ENCODE measurements at regions not wholly inside any gene's neighbourhood (a gene's known extent, or its start where the extent isn't known, plus 50 kb on each side); places are given as distances from the start of the nearest gene placed in this dataset.
"Not testable (repeated sequence)": the region's sequence is repeated elsewhere in the genome, so short reads cannot be mapped to it uniquely, and the experiment has no call there.

GRCh38 chr20:53818457-53819177 is 225.0 kb upstream of the ZNF217 start:
- no peak for TF ChIP-seq CTCF (IDR thresholded peaks at IDR 0.05; ENCODE audit: insufficient read depth, missing control alignments)
- FAIRE-seq (no peak), DNase-seq (ENCODE audit: insufficient read length, low spot score) (no peak)

- not testable (repeated sequence) for FAIRE-seq; DNase-seq (ENCODE audit: insufficient read length, low spot score)
Observed at GRCh38 chr20:53817513-53817912, 223.9 kb upstream of the ZNF217 start.

- DNase-seq (ENCODE audit: insufficient read length, low spot score), result no peak
- TF ChIP-seq CTCF (IDR thresholded peaks at IDR 0.05; ENCODE audit: insufficient read depth, missing control alignments), result no peak
- FAIRE-seq, result no peak
Observed at GRCh38 chr20:53816872-53817398, 223.3 kb upstream of the ZNF217 start.

DNA sequence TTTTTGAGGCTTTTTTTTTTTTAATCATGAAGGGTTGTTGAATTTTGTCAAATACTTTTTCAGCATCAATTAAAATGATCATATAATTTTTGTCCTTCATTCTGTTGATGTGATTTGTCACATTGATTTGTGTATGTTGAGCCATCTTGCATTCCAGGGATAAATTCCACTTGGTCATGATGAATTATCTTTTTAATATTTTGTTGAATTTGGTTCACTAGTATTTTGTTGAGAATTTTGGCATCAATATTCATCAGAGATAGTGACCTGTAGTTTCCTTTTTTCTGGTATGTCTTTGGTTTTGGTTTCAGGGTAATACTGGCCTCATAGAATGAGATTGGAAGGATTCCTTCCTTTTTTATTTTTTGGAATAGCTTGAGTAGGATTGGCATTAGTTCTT is 221.9 kb upstream of the ZNF217 start:
- FAIRE-seq (no peak), DNase-seq (ENCODE audit: insufficient read length, low spot score) (no peak)
- no peak for TF ChIP-seq CTCF (IDR thresholded peaks at IDR 0.05; ENCODE audit: insufficient read depth, missing control alignments)

DNA sequence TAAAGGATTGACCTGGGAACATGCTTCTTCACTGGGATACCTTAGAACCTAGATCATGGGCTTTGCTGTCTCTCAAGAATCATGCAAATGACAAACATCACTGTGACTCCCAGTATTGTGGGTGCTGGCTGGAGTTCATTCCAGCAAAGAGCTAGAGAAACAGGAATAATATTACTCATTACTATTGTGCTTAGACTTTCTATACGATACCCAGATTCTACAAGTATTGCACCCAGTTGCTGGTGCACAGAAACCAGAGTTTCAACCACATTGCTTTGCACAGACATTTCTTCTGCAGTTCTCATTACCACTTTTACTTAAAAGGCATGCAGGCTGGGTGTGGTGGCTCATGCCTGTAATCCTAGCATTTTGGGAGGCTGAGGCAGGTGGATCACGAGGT is 220.4 kb upstream of the ZNF217 start:
- DNase-seq (ENCODE audit: insufficient read length, low spot score) (no peak), FAIRE-seq (no peak)
- no peak for TF ChIP-seq CTCF (IDR thresholded peaks at IDR 0.05; ENCODE audit: insufficient read depth, missing control alignments)

- FAIRE-seq (no peak), DNase-seq (ENCODE audit: insufficient read length, low spot score) (no peak)
- TF ChIP-seq CTCF (IDR thresholded peaks at IDR 0.05; ENCODE audit: insufficient read depth, missing control alignments), result no peak
Observed at GRCh38 chr20:53813636-53814035, 220.0 kb upstream of the ZNF217 start.

DNA sequence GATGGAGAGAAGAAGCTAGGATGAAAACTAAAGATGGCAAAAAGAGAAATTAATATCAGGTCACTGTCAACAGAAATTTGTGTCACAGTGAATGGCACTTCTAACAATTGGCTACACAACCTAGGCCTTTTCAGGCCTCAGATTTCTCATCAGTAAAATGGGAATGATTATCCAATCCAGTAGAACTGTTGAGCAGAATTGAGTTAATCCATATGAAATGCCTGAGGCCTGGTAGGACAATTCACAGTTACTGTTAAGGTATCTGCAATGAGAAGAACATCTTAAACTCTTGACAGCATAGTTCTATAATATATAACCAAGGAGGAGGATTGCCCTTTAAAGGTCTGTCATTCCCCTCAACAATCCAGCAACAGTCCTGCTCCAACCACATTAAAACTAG is 217.9 kb upstream of the ZNF217 start:
- DNase-seq (ENCODE audit: insufficient read length, low spot score) (no peak), FAIRE-seq (no peak)
- no peak for TF ChIP-seq CTCF (IDR thresholded peaks at IDR 0.05; ENCODE audit: insufficient read depth, missing control alignments)

All from D721Med (cell line).